ENCODE measurements at regions not wholly inside any gene's neighbourhood (a gene's known extent, or its start where the extent isn't known, plus 50 kb on each side); places are given as distances from the start of the nearest gene placed in this dataset.
"Not testable (repeated sequence)": the region's sequence is repeated elsewhere in the genome, so short reads cannot be mapped to it uniquely, and the experiment has no call there.

GRCh38 chr13:65330287-65330686, 1899.8 kb downstream of the PCDH9 start:
- intact Hi-C loops (cut with DNase I), result no loop called here
- no peak for DNase-seq (ENCODE audit: missing footprints)
- ATAC-seq, result no peak

- DNase-seq (ENCODE audit: missing footprints); intact Hi-C loops (cut with DNase I); ATAC-seq: not testable (repeated sequence)
Measured at GRCh38 chr13:65323192-65323591, 1906.9 kb downstream of the PCDH9 start.

- DNase-seq (ENCODE audit: missing footprints); intact Hi-C loops (cut with DNase I); ATAC-seq: not testable (repeated sequence)
Measured at GRCh38 chr13:65321423-65321822, 1908.7 kb downstream of the PCDH9 start.

GRCh38 chr13:65314008-65314407, 1916.1 kb downstream of the PCDH9 start:
- DNase-seq (ENCODE audit: missing footprints) (no peak), ATAC-seq (no peak)
- intact Hi-C loops (cut with DNase I), result no loop called here

GRCh38 chr13:65310663-65311328, 1919.3 kb downstream of the PCDH9 start:
- intact Hi-C loops (cut with DNase I), result no loop called here
- no peak for ATAC-seq
- no peak for DNase-seq (ENCODE audit: missing footprints)

- DNase-seq (ENCODE audit: missing footprints) (no peak), ATAC-seq (no peak)
- intact Hi-C loops (cut with DNase I), result no loop called here
Measured at GRCh38 chr13:65309906-65310305, 1920.2 kb downstream of the PCDH9 start.

GRCh38 chr13:65308729-65309128, 1921.4 kb downstream of the PCDH9 start:
- ATAC-seq; intact Hi-C loops (cut with DNase I); DNase-seq (ENCODE audit: missing footprints): not testable (repeated sequence)

GRCh38 chr13:65307056-65307455, 1923.1 kb downstream of the PCDH9 start:
- DNase-seq (ENCODE audit: missing footprints), result no peak
- intact Hi-C loops (cut with DNase I), result no loop called here

GRCh38 chr13:65302691-65303090, 1927.4 kb downstream of the PCDH9 start:
- DNase-seq (ENCODE audit: missing footprints) (no peak), ATAC-seq (no peak)
- intact Hi-C loops (cut with DNase I), result no loop called here

More at GRCh38 chr13:65307056-65307455, 1923.1 kb downstream of the PCDH9 start:
- ATAC-seq, result no peak

- no peak for DNase-seq (ENCODE audit: missing footprints)
- intact Hi-C loops (cut with DNase I), result no loop called here
- no peak for ATAC-seq
Measured at GRCh38 chr13:65301506-65301905, 1928.6 kb downstream of the PCDH9 start.

- ATAC-seq (no peak), DNase-seq (ENCODE audit: missing footprints) (no peak)
- intact Hi-C loops (cut with DNase I), result no loop called here
Measured at GRCh38 chr13:65300220-65300619, 1929.9 kb downstream of the PCDH9 start.

GRCh38 chr13:65293530-65294198, 1936.5 kb downstream of the PCDH9 start:
- ATAC-seq, result no peak
- intact Hi-C loops (cut with DNase I), result no loop called here
- DNase-seq (ENCODE audit: missing footprints), result no peak

GRCh38 chr13:65292488-65292901, 1937.6 kb downstream of the PCDH9 start:
- DNase-seq (ENCODE audit: missing footprints) (no peak), ATAC-seq (no peak)
- intact Hi-C loops (cut with DNase I), result no loop called here

GRCh38 chr13:65287405-65287804, 1942.7 kb downstream of the PCDH9 start:
- intact Hi-C loops (cut with DNase I), result no loop called here
- no peak for ATAC-seq
- DNase-seq (ENCODE audit: missing footprints), result no peak

GRCh38 chr13:65275838-65276630, 1954.1 kb downstream of the PCDH9 start:
- intact Hi-C loops (cut with DNase I), result no loop called here
- no peak for DNase-seq (ENCODE audit: missing footprints)
- ATAC-seq, result no peak

GRCh38 chr13:65275108-65275507, 1955.0 kb downstream of the PCDH9 start:
- DNase-seq (ENCODE audit: missing footprints) (no peak), ATAC-seq (no peak)

GRCh38 chr13:65273811-65274420, 1956.2 kb downstream of the PCDH9 start:
- intact Hi-C loops (cut with DNase I); ATAC-seq; DNase-seq (ENCODE audit: missing footprints): not testable (repeated sequence)

More at GRCh38 chr13:65275108-65275507, 1955.0 kb downstream of the PCDH9 start:
- intact Hi-C loops (cut with DNase I), result no loop called here

- intact Hi-C loops (cut with DNase I), result no loop called here
Measured at GRCh38 chr13:65268009-65268408, 1962.1 kb downstream of the PCDH9 start.

GRCh38 chr13:65265988-65266387, 1964.1 kb downstream of the PCDH9 start:
- no peak for DNase-seq (ENCODE audit: missing footprints)
- no peak for ATAC-seq
- intact Hi-C loops (cut with DNase I), result no loop called here

More at GRCh38 chr13:65268009-65268408, 1962.1 kb downstream of the PCDH9 start:
- DNase-seq (ENCODE audit: missing footprints) (no peak), ATAC-seq (no peak)

Measured in Right ventricle myocardium inferior (tissue), 1 donor.